SHP77 (cell line): ENCODE measurements at regions not wholly inside any gene's neighbourhood (a gene's known extent, or its start where the extent isn't known, plus 50 kb on each side); places are given as distances from the start of the nearest gene placed in this dataset.
"Not testable (repeated sequence)": the region's sequence is repeated elsewhere in the genome, so short reads cannot be mapped to it uniquely, and the experiment has no call there.

Source experiments
- DNase-seq, 2 experiments: peaks; one replicate each; lab custom pipeline; 2025; lab: John Stamatoyannopoulos, UW

DNA sequence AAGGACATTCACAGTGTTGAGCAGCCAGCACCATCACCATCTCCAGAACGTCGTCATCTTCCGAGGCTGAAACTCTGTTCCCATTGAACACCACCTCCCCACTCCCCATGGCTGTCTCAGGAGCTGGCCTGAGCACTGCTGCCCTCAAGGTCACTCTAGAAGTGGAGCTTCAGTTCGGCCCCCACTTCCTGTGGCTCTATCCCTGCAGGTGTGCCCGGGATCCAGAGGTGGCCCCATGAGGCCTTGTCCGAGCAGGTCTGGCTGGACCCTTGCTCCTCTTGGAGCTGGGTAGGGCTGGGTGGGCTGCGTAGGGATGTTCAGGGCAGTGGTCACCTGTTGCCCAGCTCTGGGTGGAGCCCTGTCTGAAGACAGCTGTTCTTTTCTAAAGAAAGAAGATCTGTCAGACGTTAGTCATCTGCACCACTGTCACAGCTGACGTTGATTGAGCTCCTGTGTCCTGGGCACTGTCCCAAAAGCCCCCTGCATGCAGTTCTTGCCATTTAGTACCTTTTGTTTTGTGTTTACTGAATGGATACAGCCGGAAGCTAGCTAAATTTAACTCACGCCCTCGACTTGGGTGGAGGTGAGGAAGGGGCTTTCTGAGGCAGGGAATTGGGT is 75.5 kb upstream of the CLDN5 start:
- peak in 1 of 2 experiments; percentile 59 for DNase-seq

DNA sequence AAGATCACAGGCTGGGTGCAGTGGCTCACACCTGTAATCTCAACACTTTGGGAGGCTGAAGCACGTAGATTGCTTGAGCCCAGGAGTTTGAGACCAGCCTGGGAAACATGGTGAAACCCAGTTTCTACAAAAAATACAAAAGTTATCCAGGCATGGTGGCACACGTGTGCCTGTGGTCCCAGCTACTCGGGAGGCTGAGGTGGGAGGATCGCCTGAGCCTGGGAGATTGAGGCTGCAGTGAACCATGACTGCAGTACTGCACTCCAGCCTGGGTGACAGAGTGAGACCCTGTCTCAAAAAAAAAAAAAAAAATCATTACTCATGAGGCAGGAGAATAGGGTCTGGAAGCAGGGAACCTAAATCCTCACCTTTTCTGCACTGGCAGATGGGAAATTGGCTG is 79.1 kb upstream of the CLDN5 start:
- DNase-seq = not testable (repeated sequence)

DNA sequence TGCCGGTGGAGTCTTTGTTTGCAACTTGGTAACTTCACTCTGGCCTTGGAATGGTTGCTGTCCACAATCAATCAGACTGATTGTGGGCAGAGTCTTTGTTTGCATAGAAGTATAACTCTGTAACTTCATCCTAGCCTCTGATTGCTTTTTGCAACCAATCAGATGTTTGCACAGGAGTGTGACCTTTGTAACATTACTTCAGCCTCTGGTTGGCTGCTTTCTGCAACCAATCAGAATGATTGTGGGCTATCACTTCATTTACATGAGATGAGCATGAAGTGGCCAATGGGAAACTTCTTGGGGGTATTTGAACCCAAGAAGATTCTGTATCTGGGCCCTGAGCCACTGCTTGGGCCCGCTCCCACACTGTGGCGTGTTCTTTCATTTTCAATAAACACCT is 79.6 kb upstream of the CLDN5 start:
- DNase-seq = no peak

- DNase-seq = peak in 1 of 2 experiments; percentile 21
Measured at GRCh38 chr22:19604711-19605268, 80.6 kb upstream of the CLDN5 start.

DNA sequence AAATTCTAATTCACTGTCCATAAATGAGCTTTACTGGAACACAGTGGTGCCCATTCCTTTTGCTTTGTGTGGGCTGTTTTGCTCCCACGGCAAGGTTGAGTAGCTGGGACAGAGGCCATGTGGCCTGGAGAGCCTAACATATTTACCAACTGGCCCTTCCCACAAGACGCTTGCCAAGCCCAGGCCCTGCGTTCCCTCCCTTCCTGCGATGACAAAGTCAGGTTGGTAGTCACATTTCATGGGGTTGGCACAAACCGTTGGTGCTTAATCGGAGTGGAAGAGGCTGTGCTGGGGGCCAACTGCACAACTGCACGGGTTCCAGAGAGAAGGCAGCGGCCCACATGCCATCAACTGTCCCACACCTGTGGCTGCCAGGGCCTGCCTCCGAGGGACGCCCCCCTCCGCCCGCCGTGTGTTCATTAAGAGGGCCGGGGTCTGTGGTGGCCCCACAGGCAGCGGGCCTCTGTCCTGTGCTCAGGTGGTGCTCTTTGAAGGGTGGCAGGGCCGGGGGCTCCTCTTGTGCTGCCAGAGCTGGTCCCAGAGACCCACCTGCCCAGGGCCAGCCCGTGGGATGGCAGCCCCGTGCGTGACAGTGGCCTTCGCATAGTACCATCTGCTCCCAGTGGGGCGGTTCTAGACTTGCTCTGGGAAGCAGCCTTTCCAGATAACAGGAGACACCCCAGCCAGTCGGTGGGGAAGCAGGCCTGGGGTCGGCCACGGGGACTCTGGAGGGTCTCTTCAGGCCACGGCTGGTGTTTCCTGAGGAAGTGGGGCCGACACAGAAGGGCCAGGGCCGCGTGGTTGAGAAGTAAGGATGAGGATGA is 81.5 kb upstream of the CLDN5 start:
- peak in 1 of 2 experiments; percentile 14 for DNase-seq

DNA sequence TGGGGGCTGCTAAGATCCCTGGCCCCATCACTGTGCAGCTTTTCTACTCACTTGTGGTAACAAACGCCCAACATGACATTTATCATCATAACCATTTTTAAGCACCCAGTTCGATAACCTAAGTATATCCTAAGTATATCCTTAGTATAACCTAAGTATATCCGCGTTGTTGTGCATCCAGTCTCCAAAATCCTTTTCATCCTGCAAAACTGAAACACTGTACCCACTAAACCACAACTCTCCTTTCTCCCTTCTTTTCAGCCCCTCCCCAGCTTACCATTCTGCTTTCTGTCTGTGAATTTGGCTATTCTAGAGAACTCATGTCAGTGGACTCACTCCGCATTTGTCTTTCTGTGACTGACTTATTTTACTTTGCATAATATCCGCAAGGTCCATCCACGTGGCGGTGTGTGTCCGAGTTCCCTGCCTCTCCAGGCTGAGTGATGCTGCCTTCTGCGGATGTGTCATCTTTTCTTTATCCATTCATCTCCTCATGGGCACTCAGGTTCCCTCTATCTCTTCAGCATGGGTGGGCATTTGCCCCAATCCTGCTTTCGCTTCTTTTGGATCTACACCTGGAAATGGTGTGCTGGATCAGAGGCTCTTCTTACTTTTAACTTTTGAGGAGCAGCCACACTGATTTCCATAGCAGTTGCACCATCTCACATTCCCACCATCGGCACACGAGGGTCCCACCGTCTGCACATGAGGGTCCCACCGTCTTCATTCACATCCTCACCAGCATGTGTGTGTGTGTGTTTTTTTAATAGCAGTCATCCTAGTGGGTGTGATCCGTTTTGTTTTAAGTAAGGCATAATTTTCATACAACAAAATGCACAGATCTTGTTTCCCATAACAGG is 82.4 kb upstream of the CLDN5 start:
- DNase-seq = no peak

- DNase-seq = peak; percentile 95 to 97
Measured at GRCh38 chr22:19607192-19608002, 83.2 kb upstream of the CLDN5 start.

DNA sequence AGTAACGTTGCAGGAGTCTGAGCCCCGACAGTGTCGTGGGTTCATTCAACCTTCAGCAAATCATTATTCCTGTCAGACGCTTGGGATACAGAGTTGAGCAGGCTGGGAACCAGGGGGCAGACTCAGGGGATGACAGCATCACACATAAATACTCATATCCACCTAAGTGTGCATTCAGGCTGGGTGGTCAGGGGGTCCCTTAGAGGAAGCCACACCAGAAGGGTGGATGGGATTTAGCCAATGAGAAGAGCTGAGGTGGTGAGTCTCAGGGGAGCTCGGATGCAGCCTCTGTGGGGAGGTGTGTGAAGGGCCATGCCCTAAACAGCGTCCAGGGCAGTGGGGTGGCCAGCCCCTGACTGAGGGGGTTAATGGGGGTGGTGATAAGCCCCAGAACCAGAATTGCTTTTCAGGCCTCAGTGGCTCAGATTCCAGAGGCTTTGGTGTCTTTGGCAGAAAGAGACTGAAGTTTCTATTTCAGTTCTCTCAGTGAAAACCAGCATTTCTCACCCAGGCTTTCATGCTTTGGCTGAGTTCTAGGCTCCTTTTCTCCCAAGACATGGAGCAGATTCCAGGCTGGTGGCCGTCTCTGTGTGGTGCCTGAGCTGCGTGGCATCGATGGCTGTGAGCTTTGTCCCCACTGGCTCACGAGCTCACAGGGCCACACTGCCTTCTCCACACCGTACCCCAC is 83.9 kb upstream of the CLDN5 start:
- no peak for DNase-seq

- not testable (repeated sequence) for DNase-seq
Measured at GRCh38 chr22:19609753-19610152, 85.5 kb upstream of the CLDN5 start.

DNA sequence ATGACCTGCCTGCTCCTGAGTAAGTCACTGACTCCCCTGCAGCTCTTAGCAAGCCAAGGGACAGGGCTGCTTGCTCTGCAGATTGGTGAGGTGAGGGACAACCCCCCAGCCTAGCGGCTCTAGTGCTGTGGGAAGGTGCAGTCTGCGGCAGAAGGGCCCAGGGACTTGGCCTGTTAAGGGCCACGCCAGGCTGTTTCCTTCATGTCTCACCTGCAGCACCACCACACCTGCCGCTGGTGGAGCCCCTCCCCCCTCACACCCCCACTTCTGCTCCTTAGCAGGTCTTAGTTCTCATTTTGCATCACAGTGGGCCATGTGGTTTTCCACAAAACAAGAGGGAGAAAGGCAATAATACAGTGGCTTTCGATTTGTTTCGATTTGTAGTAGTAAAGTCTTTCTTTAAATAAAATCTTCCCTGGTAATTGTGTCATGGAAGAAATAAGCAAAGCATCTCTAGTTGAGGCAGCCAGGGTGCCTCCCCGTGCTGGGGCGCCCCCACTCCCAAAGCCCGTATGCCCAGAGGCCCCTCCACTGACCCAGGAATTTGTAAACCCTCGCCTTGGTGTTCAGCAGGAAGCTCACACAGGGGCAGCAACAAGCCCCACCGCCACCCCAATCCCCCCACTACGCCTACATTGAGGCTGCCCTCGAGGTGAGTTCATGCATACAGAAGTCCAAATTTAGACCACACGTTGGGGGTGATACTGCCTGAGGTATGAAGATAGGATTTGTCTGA is 86.5 kb upstream of the CLDN5 start:
- DNase-seq = no peak

- DNase-seq = no peak
Measured at GRCh38 chr22:19611590-19611989, 87.4 kb upstream of the CLDN5 start.

- DNase-seq = no peak
Measured at GRCh38 chr22:19612866-19613572, 88.8 kb upstream of the CLDN5 start.

DNA sequence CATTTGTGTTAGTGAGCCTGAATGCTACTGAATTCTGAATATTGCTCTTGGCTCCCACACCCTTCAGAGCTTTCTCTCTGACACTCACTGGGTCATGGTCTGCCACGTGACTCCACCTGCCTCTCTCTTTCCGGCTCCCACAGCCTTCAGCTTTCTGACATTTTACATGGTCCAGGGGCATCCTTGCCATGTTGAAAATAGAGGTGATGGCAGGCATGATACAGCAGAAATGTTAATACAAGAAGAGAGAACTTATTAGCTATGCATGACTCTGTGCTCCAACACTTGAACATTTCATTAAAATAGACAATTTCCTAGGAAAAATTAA is 90.3 kb upstream of the CLDN5 start:
- peak in 1 of 2 experiments; percentile 18 for DNase-seq

GRCh38 chr22:19615001-19615461 is 90.8 kb upstream of the CLDN5 start:
- DNase-seq = no peak

DNA sequence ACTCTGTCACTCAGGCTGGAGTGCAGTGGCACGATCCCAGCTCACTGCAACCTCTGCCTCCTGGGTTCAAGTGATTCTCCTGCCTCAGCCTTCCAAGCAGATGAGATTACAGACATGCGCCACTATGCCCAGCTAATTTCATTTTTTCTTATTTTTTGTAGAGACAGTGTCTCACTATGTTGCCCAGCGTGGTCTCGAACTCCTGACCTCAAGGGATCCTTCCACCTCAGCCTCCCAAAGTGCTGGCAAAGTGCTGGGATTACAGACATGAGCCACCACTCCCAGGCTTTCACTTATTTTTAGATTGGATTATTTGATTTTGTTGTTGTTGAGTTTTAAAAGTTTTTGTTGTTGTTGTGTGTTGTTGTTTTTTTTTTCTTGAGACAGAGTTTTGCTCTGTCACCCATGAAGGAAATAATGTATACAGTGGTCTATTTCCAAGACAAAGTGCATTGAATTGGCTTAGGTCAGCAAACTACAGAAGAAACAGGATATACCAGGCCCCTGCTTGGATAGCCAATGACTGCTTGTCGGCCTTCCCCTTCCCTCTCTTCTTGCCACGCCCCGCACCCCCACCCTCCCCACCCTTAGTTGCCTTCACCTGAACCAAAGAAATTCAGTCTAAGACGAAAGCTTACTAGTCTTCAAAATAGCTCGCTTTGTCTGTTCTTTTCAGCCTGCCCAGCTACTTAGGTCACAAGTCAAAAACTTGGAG is 91.8 kb upstream of the CLDN5 start:
- DNase-seq = no peak

DNA sequence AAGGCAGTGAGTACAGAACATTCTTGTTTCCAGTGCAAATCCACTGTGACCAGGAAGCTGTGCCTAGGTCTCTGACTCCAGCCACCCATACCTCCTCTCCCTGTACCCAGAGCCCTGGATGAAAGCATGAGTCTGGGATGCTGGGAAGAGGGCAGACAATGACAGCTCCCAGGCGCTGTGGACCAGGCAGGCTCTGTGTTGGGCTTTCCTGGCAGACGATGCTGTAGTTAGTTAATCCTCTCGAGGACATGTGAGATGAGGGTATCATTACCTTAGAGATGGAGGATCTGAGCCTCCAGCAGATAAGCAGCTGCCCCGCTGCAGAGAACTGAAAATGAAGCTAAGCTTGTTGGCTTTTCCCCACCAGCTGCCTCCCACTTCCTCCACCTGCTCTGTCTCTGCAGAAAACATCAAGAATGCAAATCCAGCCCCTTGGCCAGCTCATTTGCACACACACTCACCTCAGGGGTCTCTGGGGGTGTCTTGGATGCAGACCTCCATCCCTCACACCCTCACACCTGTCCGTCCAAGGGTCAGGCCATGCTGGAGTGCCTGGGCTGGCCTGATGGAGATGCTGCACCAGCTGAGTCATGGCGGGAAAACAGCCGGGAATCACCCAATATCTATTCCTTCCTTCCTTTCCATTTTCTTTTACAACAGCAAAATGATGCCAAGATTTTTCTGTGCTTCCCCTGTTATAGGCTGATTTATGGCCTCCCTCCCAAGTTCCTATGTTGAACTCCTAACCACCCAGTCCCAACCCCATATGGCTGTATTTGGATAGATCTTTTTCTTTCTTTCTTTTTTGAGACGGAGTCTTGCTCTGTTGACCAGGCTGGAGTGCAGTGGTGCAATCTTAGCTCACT is 94.9 kb upstream of the SEPTIN5 start:
- peak; percentile 58 to 72 for DNase-seq

- peak; percentile 63 to 77 for DNase-seq
Measured at GRCh38 chr22:19620742-19621371, 93.4 kb upstream of the SEPTIN5 start.
